ENCODE measurements at regions not wholly inside any gene's neighbourhood (a gene's known extent, or its start where the extent isn't known, plus 50 kb on each side); places are given as distances from the start of the nearest gene placed in this dataset.
"Not testable (repeated sequence)": the region's sequence is repeated elsewhere in the genome, so short reads cannot be mapped to it uniquely, and the experiment has no call there.

DNA sequence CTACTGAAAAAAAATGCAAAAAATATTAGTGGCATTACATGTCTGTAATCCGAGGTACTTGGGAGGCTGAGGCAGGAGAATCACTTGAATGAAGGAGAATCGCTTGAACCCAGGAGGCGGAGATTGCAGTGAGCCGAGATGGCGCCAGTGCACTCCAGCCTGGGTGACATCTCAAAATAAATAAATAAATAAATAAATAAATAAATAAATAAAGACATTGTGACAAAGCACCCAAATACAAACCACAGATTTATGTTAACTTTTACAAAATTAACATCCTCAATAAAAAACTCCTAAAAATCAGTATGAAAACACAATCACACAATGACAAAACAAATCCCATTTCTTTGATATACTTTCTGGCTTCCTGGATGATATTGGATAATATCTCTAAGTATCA, 808.3 kb downstream of the REEP3 start:
- Mint-ChIP-seq H3K4me3 (no peak overlapping the region), H3K36me3 (no peaks in the 10 kb centered on the region)

DNA sequence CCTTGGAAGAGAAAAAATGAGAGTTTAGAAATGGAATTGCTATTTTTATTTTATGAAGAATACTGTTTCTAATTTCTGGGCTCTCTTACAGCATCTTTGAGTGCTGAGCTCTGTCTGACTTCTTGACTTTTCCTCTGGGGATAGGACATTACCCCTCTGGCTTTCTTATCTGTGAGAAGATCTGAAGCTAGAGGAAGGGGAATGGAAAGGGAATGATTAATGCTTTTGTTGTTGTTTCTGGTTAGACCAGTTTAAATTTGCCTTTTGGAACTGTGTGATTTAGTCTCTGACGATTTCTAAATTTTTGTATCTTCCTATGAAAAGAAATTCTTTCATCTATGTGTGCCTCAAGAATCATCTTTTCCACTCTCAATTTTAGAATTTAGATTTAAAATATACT, 811.4 kb downstream of the REEP3 start:
- H3K27ac Mint-ChIP-seq: no peak overlapping the region
- H3K4me3 Mint-ChIP-seq: no peak overlapping the region
- H3K4me1 Mint-ChIP-seq: no peaks in the 10 kb centered on the region
- no peaks in the 10 kb centered on the region for H3K27me3 Mint-ChIP-seq (ENCODE audit: low read depth in 3 of 3)
- H3K9me3 Mint-ChIP-seq: peaks cover 5 to 43% (median 19%) of the 10 kb centered on the region in 6 donors
- DNase-seq: no peak
- H3K36me3 Mint-ChIP-seq: no peaks in the 10 kb centered on the region

More for the DNA sequence above, 808.3 kb downstream of the REEP3 start:
- Mint-ChIP-seq H3K27ac (no peak overlapping the region), H3K4me1 (no peaks in the 10 kb centered on the region), H3K9me3 (peaks cover 11 to 55% (median 22%) of the 10 kb centered on the region in 6 donors), H3K27me3 (ENCODE audit: low read depth in 3 of 3) (no peaks in the 10 kb centered on the region)
- DNase-seq: no peak

DNA sequence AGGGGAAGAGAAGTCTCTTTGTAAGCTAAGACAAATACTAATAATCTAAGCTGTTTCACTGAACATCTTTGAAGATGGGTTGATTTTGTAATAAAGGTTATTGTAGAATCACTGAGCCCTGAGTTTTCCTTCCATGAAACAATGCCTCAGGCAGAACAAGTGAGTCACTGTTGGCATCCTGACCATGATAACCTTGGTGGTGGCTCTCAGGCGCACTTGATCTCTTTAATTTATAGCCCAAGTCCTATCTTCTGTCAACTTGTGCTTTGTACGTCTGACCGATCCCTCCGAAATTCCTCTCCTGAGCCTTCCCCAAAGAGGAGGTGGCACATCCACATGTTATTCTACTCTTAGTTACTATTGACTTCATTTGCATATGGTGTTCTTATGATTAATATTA, 812.9 kb downstream of the REEP3 start:
- Mint-ChIP-seq H3K36me3 (no peaks in the 10 kb centered on the region), H3K9me3 (peaks cover 3 to 51% (median 20%) of the 10 kb centered on the region in 6 donors), H3K27ac (no peak overlapping the region), H3K27me3 (ENCODE audit: low read depth in 3 of 3) (no peaks in the 10 kb centered on the region), H3K4me1 (no peaks in the 10 kb centered on the region), H3K4me3 (no peak overlapping the region)
- DNase-seq: no peak

DNA sequence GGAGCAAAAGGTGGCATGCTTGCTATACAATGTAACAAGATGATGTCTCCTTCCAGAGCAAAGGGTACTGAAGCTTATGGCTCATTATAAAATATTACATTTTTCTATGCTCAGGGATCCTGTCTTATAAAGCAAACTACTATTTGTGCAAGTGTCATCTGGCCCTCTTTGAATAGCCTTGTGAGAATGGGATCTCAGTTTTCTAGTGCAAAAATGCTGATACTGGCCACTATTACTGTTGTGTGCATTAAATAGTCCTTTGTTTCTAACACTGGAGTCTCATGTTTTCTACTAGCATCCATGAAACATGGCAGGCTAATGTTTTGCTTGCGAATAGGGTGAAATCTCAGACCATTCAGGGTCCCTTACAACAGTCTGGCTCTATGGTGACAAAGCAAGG, 823.0 kb downstream of the REEP3 start:
- no peak overlapping the region for H3K4me3 Mint-ChIP-seq
- peaks cover 2 to 14% (median 6%) of the 10 kb centered on the region in 6 donors for H3K9me3 Mint-ChIP-seq
- peaks cover 0 to 3% (median 0%) of the 10 kb centered on the region in 3 donors for H3K36me3 Mint-ChIP-seq
- no peaks in the 10 kb centered on the region for H3K4me1 Mint-ChIP-seq
- H3K27me3 Mint-ChIP-seq (ENCODE audit: low read depth in 3 of 3): no peaks in the 10 kb centered on the region
- no peak overlapping the region for H3K27ac Mint-ChIP-seq
- DNase-seq: no peak

DNA sequence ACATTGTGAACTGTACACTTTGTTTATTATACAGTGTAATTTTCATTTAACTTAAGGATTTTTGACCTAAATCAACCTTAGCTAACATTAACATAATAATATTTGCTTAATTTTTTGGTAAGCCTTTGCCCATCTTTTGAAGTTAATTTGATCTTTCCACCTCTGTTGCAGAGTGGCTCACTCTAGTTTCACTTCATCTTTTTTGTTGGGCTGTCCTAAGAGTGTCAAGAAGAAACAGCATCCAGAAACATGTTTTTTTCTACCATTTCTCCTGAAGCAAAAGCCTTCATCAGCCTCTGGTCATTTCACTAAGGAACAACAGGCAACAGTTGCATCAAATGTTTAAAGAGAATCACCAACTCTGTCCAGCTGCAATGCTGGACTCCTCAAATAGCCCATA, 824.7 kb downstream of the REEP3 start:
- DNase-seq: no peak
- Mint-ChIP-seq H3K4me3 (no peak overlapping the region), H3K27me3 (ENCODE audit: low read depth in 3 of 3) (no peaks in the 10 kb centered on the region), H3K9me3 (peaks cover 2 to 13% (median 8%) of the 10 kb centered on the region in 6 donors), H3K36me3 (peaks cover 0 to 3% (median 0%) of the 10 kb centered on the region in 3 donors), H3K4me1 (no peaks in the 10 kb centered on the region), H3K27ac (no peak overlapping the region)

DNA sequence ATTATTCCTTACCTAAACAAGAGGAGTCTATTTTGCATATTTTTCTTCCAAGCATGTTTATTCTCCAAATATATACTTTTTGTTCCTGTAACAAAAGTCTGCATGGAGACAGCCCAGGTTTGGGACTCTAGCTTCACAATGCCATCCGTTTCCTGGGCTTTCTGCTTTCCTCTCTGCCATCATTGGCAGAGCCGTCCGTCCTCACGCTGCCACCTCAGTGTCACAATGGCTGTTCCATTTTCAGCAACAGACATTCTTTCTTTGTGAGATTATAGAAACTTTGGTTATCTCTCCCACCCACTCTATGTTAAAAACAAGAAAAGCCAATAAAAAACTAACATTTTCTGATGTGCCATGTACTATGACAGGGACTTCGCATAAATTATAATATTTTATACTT, 825.2 kb downstream of the REEP3 start:
- H3K4me1 Mint-ChIP-seq: no peaks in the 10 kb centered on the region
- H3K9me3 Mint-ChIP-seq: peaks cover 2 to 14% (median 7%) of the 10 kb centered on the region in 6 donors
- no peak overlapping the region for H3K27ac Mint-ChIP-seq
- H3K4me3 Mint-ChIP-seq: no peak overlapping the region
- DNase-seq: no peak
- H3K27me3 Mint-ChIP-seq (ENCODE audit: low read depth in 3 of 3): no peaks in the 10 kb centered on the region
- peaks cover 0 to 3% (median 0%) of the 10 kb centered on the region in 3 donors for H3K36me3 Mint-ChIP-seq

GRCh38 chr10:64350665-64351064, 829.5 kb downstream of the REEP3 start:
- Mint-ChIP-seq H3K36me3 (peaks cover 0 to 5% (median 0%) of the 10 kb centered on the region in 3 donors), H3K9me3 (peaks cover 2 to 18% (median 16%) of the 10 kb centered on the region in 6 donors), H3K27ac (no peak overlapping the region), H3K4me3 (no peak overlapping the region), H3K27me3 (ENCODE audit: low read depth in 3 of 3) (peaks cover 0 to 3% (median 2%) of the 10 kb centered on the region in 3 donors), H3K4me1 (no peaks in the 10 kb centered on the region)
- DNase-seq: no peak

DNA sequence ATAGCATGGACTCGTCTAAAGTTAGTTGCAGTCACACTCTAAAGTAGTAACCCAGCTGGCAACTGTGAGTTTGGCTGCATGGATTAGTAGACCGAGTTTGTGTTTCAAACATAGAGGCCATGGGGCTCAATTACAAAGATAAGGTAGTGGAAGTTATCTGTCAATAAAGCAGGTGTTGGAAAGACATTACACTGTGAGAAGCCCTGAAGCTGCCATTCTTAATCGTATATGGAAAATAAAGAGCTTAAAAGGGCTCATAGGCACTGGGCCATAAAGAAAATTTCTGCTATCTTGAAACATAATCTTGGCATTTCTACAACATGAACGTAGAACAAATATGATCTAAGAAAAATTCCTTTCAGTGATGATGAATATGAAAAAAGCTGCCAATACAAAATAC, 837.7 kb downstream of the REEP3 start:
- no peak for DNase-seq
- H3K27ac Mint-ChIP-seq: no peak overlapping the region
- H3K4me3 Mint-ChIP-seq: no peak overlapping the region
- H3K4me1 Mint-ChIP-seq: no peaks in the 10 kb centered on the region
- no peaks in the 10 kb centered on the region for H3K36me3 Mint-ChIP-seq
- H3K27me3 Mint-ChIP-seq (ENCODE audit: low read depth in 3 of 3): peaks cover 0 to 2% (median 0%) of the 10 kb centered on the region in 3 donors
- H3K9me3 Mint-ChIP-seq: peaks cover 11 to 22% (median 15%) of the 10 kb centered on the region in 6 donors

DNA sequence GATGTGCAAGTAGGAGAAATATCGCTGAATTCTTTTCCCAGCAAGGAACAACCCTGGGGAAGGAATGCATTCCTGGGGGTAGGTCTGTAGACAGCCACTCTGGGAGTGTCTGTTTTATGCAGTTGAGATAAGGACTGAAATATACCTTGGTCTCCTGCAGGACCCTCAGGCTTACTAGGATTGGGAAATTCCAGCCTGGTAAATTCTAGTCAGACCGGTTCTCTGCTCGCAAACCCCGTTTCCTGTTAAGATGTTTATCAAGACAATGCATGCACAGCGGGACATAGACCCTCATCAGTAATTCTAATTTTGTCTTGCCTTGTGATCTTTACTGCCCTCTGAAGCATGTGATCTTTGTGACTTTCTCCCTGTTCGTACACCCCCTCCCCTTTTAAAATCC, 839.0 kb downstream of the REEP3 start:
- H3K27me3 Mint-ChIP-seq (ENCODE audit: low read depth in 3 of 3); H3K4me3 Mint-ChIP-seq; H3K27ac Mint-ChIP-seq; DNase-seq; H3K4me1 Mint-ChIP-seq; H3K36me3 Mint-ChIP-seq: not testable (repeated sequence)
- H3K9me3 Mint-ChIP-seq: peaks cover 8 to 19% (median 12%) of the 10 kb centered on the region in 6 donors

DNA sequence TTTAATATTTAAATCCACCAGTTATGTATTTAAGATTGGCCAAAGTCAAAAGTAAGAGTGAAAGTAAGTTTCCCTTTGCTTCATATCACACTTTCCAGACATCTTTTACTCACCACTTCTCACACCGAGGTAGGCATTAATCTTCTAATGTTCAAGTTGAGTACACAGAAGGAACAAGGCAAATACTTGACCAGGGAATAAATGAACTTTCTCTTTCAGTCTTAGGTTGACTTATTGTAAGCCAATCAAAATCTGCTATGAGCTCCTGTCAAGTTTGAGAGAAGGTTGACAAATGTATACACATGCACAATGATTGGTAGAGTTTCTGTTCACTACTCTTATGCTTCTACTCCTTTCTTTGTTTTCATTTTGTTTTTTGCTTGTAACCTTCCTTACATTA, 842.5 kb downstream of the REEP3 start:
- H3K4me3 Mint-ChIP-seq: no peak overlapping the region
- DNase-seq: no peak
- H3K36me3 Mint-ChIP-seq: no peaks in the 10 kb centered on the region
- no peak overlapping the region for H3K27ac Mint-ChIP-seq
- no peaks in the 10 kb centered on the region for H3K4me1 Mint-ChIP-seq
- H3K9me3 Mint-ChIP-seq: peaks cover 2 to 28% (median 10%) of the 10 kb centered on the region in 6 donors
- no peaks in the 10 kb centered on the region for H3K27me3 Mint-ChIP-seq (ENCODE audit: low read depth in 3 of 3)

- no peaks in the 10 kb centered on the region for H3K4me1 Mint-ChIP-seq
- no peak overlapping the region for H3K4me3 Mint-ChIP-seq
- DNase-seq: no peak
- H3K9me3 Mint-ChIP-seq: peaks cover 0 to 19% (median 7%) of the 10 kb centered on the region in 6 donors
- H3K27ac Mint-ChIP-seq: no peak overlapping the region
- no peaks in the 10 kb centered on the region for H3K36me3 Mint-ChIP-seq
- H3K27me3 Mint-ChIP-seq (ENCODE audit: low read depth in 3 of 3): no peaks in the 10 kb centered on the region
Observed at GRCh38 chr10:64365663-64366062, 844.5 kb downstream of the REEP3 start.

- DNase-seq: no peak
- Mint-ChIP-seq H3K9me3 (peaks cover 0 to 19% (median 3%) of the 10 kb centered on the region in 6 donors), H3K36me3 (no peaks in the 10 kb centered on the region)
Observed at GRCh38 chr10:64368298-64368697, 847.1 kb downstream of the REEP3 start.

GRCh38 chr10:64369885-64370773, 848.9 kb downstream of the REEP3 start:
- Mint-ChIP-seq H3K4me1 (no peaks in the 10 kb centered on the region), H3K27me3 (ENCODE audit: low read depth in 3 of 3) (peaks cover 0 to 3% (median 0%) of the 10 kb centered on the region in 3 donors), H3K27ac (no peak overlapping the region), H3K9me3 (peaks cover 2 to 24% (median 6%) of the 10 kb centered on the region in 6 donors), H3K4me3 (no peak overlapping the region), H3K36me3 (no peaks in the 10 kb centered on the region)
- DNase-seq: no peak

More at GRCh38 chr10:64368298-64368697, 847.1 kb downstream of the REEP3 start:
- no peak overlapping the region for H3K4me3 Mint-ChIP-seq
- no peaks in the 10 kb centered on the region for H3K4me1 Mint-ChIP-seq
- no peak overlapping the region for H3K27ac Mint-ChIP-seq
- H3K27me3 Mint-ChIP-seq (ENCODE audit: low read depth in 3 of 3): peaks cover 0 to 3% (median 0%) of the 10 kb centered on the region in 3 donors

DNA sequence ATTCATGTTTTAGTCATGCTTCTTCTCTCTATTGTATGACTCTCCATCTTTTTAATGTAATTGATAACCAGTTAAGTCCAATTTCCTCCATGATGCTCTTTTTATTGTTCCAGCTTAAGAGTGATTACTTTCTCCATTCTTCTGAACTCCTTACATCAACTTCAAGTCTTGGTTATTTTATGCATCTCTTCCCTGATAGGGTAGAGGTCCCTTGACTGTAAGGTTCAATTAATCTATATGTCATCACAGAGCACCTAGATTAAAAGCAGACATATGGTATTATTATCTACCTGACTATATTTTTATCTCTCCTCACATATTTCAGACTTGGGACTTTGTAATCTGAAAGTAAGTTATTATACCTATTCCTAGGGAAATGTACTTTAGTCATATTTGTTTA, 853.1 kb downstream of the REEP3 start:
- Mint-ChIP-seq H3K9me3 (peaks cover 4 to 30% (median 9%) of the 10 kb centered on the region in 6 donors), H3K27ac (no peak overlapping the region), H3K27me3 (ENCODE audit: low read depth in 3 of 3) (peaks cover 0 to 3% (median 0%) of the 10 kb centered on the region in 3 donors), H3K4me1 (no peaks in the 10 kb centered on the region), H3K36me3 (no peaks in the 10 kb centered on the region), H3K4me3 (no peak overlapping the region)
- no peak for DNase-seq

Measured in immature natural killer cell (primary cell).